ENCODE measurements at regions not wholly inside any gene's neighbourhood (a gene's known extent, or its start where the extent isn't known, plus 50 kb on each side); places are given as distances from the start of the nearest gene placed in this dataset.
"Not testable (repeated sequence)": the region's sequence is repeated elsewhere in the genome, so short reads cannot be mapped to it uniquely, and the experiment has no call there.

DNA sequence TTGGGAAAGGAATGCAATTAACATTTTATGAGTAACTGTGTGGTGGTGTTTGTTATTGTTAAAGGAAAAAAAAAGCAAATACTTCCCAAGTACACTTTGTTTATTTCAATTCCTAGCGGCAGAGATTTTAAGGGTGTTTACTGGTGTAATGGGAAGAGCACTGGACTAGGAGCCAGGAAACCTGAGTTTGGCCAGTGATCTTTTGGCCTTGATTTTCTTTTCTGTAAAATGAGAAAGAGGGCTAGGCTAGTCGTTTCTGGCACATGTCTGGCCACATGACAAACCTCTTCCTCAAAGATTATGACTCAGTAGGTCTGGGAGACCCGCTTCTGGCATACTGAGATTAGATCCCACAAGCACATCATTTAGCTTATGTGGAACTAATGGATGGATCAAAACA lies 428.1 kb upstream of the NOX3 start:
- no peak for DNase-seq

GRCh38 chr6:155883334-155883731 lies 427.7 kb upstream of the NOX3 start:
- DNase-seq = no peak

- DNase-seq = no peak
Measured at GRCh38 chr6:155882527-155883333, 427.1 kb upstream of the NOX3 start.

DNA sequence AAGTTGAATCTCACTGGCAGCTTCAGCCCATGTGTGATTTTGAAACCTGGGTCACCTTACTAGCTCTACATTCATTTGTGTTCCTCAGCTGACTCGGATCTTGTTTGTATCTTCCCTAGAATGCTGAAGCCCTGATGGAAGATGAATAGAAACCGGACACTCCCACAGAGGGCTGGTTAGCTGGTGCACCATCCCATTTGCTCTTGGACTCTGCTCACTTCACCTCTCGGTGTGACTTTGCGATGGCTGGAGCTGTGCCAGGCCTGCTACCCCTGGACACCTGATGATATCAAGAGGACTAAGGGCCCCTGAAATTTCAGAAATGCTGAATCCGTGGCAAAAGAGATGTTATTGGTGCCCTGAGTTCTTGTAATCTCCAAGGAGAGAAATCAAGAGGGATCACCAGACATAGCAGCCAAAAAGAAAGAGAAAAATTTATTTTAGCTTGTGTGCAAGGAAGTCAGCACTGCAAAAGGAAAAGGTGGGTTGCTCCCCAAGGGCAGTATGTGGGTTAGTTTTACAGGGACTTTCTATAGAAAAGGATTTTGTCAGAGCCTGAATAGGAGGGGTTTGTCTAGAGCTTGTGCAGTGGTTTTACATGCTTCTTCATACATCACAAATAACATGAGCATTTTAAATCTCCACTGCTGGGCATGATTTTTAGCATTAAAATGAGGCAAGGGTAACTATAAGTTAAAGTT lies 426.3 kb upstream of the NOX3 start:
- no peak for DNase-seq

- no peak for DNase-seq
Measured at GRCh38 chr6:155880900-155881299, 425.3 kb upstream of the NOX3 start.

GRCh38 chr6:155872961-155873360 lies 417.3 kb upstream of the NOX3 start:
- no peak for DNase-seq

GRCh38 chr6:155867682-155868081 lies 412.0 kb upstream of the NOX3 start:
- DNase-seq = no peak

- not testable (repeated sequence) for DNase-seq
Measured at GRCh38 chr6:155866676-155867390, 411.2 kb upstream of the NOX3 start.

GRCh38 chr6:155861821-155862220 lies 406.2 kb upstream of the NOX3 start:
- DNase-seq = no peak

DNA sequence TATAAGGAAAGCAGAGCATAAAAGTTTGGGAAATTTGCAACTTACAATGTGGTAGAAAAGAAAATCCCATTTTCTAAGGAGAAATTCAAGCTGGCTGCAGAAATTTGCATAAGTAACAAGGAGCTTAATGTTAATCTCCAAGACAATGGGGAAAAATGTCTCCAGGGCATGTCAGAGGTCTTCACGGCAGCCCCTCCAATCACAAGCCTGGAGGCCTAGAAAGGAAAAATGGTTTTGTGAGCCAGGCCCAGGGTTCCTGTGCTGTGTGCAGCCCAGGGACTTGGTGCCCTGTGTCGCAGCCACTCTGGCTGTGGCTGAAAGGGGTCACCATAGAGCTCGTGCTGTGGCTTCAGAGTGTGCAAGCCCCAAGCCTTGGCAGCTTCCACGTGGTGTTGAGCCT lies 403.3 kb upstream of the NOX3 start:
- not testable (repeated sequence) for DNase-seq

- DNase-seq = no peak
Measured at GRCh38 chr6:155854787-155855186, 399.1 kb upstream of the NOX3 start.

GRCh38 chr6:155853011-155853410 lies 397.4 kb upstream of the NOX3 start:
- no peak for DNase-seq

- no peak for DNase-seq
Measured at GRCh38 chr6:155850408-155850841, 394.8 kb upstream of the NOX3 start.

DNA sequence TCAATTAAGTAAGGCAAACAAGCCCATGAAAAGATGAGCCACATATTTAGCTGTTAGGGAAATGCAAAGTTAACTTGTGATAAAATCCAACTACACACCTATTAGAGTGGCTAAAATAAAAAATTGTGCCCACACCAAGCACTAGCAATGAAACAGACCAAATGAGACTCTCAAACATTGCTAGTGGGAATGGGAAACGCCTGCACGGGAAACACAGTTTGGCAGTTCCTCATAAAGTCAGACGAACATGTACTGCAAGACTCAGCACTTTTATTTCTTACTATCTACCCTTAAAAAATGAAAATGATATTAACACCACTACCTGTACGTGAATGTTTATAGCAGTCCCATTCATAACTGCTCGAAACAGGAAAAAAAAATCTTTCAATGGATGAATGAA lies 392.1 kb upstream of the NOX3 start:
- DNase-seq = no peak

GRCh38 chr6:155837474-155837873 lies 381.8 kb upstream of the NOX3 start:
- no peak for DNase-seq

- DNase-seq = no peak
Measured at GRCh38 chr6:155832596-155832995, 377.0 kb upstream of the NOX3 start.

DNA sequence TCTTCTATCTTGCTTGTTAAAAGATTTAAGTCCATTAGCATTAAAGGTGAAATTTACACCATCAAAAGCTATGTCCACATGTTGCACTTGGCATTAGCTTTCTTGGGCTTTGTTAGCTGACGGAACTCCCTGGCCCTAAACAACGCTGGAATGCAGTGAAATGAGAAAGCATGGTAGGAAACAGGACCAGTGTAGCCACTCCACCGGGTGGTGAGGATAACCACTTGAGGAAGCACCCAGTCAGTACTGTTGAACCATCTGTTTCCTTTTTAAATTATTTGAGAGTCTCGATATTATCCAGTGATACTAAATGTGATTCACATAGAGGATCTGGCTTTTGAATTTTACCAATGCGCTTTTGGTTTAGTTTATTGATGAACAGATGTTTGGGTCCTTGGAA lies 374.9 kb upstream of the NOX3 start:
- no peak for DNase-seq

DNA sequence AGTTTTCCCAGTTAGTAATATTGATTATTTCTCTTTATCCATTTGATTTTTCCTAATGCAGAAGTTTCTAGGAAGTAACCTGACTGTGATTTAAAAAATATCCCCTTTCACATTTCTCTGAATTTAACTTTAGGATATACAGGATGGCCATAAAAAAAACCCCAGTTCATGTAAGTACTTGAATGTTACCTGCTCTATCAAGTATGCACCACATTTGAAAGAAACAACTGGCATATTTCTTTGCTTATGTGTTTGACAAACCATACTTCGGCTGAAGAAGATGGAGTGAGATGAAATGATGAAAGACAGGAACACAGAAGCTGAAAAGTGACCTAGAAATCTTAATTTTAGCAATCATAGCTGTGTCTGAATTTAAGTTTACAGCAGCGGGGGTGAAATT lies 374.0 kb upstream of the NOX3 start:
- DNase-seq = no peak

- no peak for DNase-seq
Measured at GRCh38 chr6:155828989-155829388, 373.4 kb upstream of the NOX3 start.

GRCh38 chr6:155818698-155819097 lies 363.1 kb upstream of the NOX3 start:
- no peak for DNase-seq

- DNase-seq = no peak
Measured at GRCh38 chr6:155813548-155813947, 357.9 kb upstream of the NOX3 start.

- DNase-seq = no peak
Measured at GRCh38 chr6:155807243-155807642, 351.6 kb upstream of the NOX3 start.

DNA sequence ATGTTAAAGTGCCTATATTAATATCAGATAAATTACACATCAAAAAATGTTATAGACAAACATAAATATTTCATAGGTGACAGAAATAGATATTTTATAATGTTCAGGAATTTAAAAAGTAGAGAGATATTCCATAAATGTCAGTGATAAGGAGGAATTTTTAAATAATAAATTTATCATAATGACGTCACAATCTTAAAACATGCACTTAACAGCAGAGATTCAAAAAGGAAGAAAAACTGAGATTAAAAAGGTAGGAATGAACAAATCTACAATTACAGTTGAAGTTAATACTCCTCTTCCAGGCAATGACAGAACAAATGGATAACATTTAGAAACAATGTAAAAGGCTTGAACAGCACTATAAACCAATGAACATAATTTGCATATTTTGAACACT lies 345.4 kb upstream of the NOX3 start:
- DNase-seq = no peak

DNA sequence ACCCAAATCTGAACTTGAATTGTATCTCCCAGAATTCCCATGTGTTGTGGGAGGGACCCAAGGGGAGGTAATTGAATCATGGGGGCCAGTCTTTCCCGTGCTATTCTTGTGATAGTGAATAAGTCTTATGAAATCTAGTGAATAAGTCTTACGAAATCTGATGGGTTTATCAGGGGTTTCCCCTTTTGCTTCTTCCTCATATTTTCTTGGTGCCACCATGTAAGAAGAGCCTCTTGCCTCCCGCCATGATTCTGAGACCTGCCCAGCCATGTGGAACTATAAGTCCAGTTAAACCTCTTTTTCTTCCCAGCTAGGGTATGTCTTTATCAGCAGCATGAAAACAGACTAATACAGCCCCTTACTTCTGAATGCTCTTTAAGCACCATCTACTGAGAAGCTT lies 343.2 kb upstream of the NOX3 start:
- DNase-seq = not testable (repeated sequence)

All from NCI-H2081 treated with DMSO at 0.1 percent for 48 hours (cell line).